ENCODE measurements at regions not wholly inside any gene's neighbourhood (a gene's known extent, or its start where the extent isn't known, plus 50 kb on each side); places are given as distances from the start of the nearest gene placed in this dataset.

- TF ChIP-seq CTCF (IDR thresholded peaks at IDR 0.05) (no peak), POLR2AphosphoS5 (IDR thresholded peaks at IDR 0.05) (no peak)
These were observed 564.1 kb upstream of the ATXN7L3B start for GRCh38 chr12:73973486-73973885.

All from breast epithelium (tissue), 3 donors.